Activated T-helper 1 cell treated with anti-CD3 and anti-CD28 coated beads, Interleukin-12 subunit alpha, Interleukin-12 subunit beta, Interleukin-2, Interleukin-4 antibody, amounts not matched to agents 30 ng/mL and 10 ng/mL and 1 ng/mL, durations not matched to agents 14 hours and 24 hours and 36 hours (primary cell): ENCODE measurements at regions not wholly inside any gene's neighbourhood (a gene's known extent, or its start where the extent isn't known, plus 50 kb on each side); places are given as distances from the start of the nearest gene placed in this dataset.

Source experiments
- DNase-seq: peaks from one replicate; pipeline ENCODE4 v3.0.0; 2021; ENCODE audit warnings: low spot score
- H3K27ac Mint-ChIP-seq: one replicate; pipeline ENCODE4 v1.8.0; 2021; ENCODE audit warnings: mild to moderate bottlenecking, mixed read lengths
- H3K27me3 Mint-ChIP-seq: one replicate; pipeline ENCODE4 v1.8.0; 2022; ENCODE audit warnings: mild to moderate bottlenecking, moderate library complexity, mixed read lengths; ENCODE audit not compliant: insufficient read depth
- H3K36me3 Mint-ChIP-seq: one replicate; pipeline ENCODE4 v1.8.0; 2021; ENCODE audit warnings: low read depth, mixed read lengths
- H3K4me1 Mint-ChIP-seq: one replicate; pipeline ENCODE4 v1.8.0; 2021; ENCODE audit warnings: low read depth, mixed read lengths
- H3K4me3 Mint-ChIP-seq: one replicate; pipeline ENCODE4 v1.8.0; 2021; ENCODE audit warnings: mild to moderate bottlenecking, moderate library complexity, mixed read lengths
- H3K9me3 Mint-ChIP-seq: one replicate; pipeline ENCODE4 v1.8.0; 2021; ENCODE audit warnings: mixed read lengths
- intact Hi-C: fragments of 100-400 bp; cut with micrococcal nuclease; formaldehyde crosslinking; loops from one replicate; pipeline ENCODE4 v1.15.1; 2024

- H3K9me3 Mint-ChIP-seq: no peaks in the 10 kb centered on the region
- intact Hi-C loops: no loop called here
- H3K27me3 Mint-ChIP-seq: no peaks in the 10 kb centered on the region
- no peaks in the 10 kb centered on the region for H3K36me3 Mint-ChIP-seq
- H3K4me3 Mint-ChIP-seq: no peak overlapping the region
- no peaks in the 10 kb centered on the region for H3K4me1 Mint-ChIP-seq
- no peak for DNase-seq
- no peak overlapping the region for H3K27ac Mint-ChIP-seq
Measured at GRCh38 chr6:119894811-119895210, 545.2 kb upstream of the MAN1A1 start.

GRCh38 chr6:119891644-119892043 is 542.1 kb upstream of the MAN1A1 start:
- intact Hi-C loops: no loop called here
- H3K9me3 Mint-ChIP-seq: no peaks in the 10 kb centered on the region
- no peak for DNase-seq
- no peak overlapping the region for H3K4me3 Mint-ChIP-seq
- H3K36me3 Mint-ChIP-seq: no peaks in the 10 kb centered on the region
- no peaks in the 10 kb centered on the region for H3K4me1 Mint-ChIP-seq
- no peaks in the 10 kb centered on the region for H3K27me3 Mint-ChIP-seq
- no peak overlapping the region for H3K27ac Mint-ChIP-seq

GRCh38 chr6:119891206-119891605 is 541.6 kb upstream of the MAN1A1 start:
- H3K36me3 Mint-ChIP-seq: no peaks in the 10 kb centered on the region
- no peak for DNase-seq
- H3K27me3 Mint-ChIP-seq: no peaks in the 10 kb centered on the region
- H3K9me3 Mint-ChIP-seq: no peaks in the 10 kb centered on the region
- no peaks in the 10 kb centered on the region for H3K4me1 Mint-ChIP-seq
- no peak overlapping the region for H3K27ac Mint-ChIP-seq
- H3K4me3 Mint-ChIP-seq: no peak overlapping the region
- intact Hi-C loops: no loop called here

GRCh38 chr6:119890470-119890869 is 540.9 kb upstream of the MAN1A1 start:
- Mint-ChIP-seq H3K4me3 (no peak overlapping the region), H3K9me3 (no peaks in the 10 kb centered on the region), H3K36me3 (no peaks in the 10 kb centered on the region), H3K4me1 (no peaks in the 10 kb centered on the region), H3K27me3 (no peaks in the 10 kb centered on the region), H3K27ac (no peak overlapping the region)
- DNase-seq: no peak
- intact Hi-C loops: no loop called here

- H3K27me3 Mint-ChIP-seq: no peaks in the 10 kb centered on the region
- intact Hi-C loops: no loop called here
- no peaks in the 10 kb centered on the region for H3K9me3 Mint-ChIP-seq
Measured at GRCh38 chr6:119887666-119888065, 538.1 kb upstream of the MAN1A1 start.

GRCh38 chr6:119881416-119881815 is 531.9 kb upstream of the MAN1A1 start:
- H3K4me1 Mint-ChIP-seq: no peaks in the 10 kb centered on the region
- no peak overlapping the region for H3K27ac Mint-ChIP-seq
- DNase-seq: no peak
- intact Hi-C loops: no loop called here
- no peaks in the 10 kb centered on the region for H3K27me3 Mint-ChIP-seq
- no peak overlapping the region for H3K4me3 Mint-ChIP-seq
- H3K36me3 Mint-ChIP-seq: no peaks in the 10 kb centered on the region
- H3K9me3 Mint-ChIP-seq: no peaks in the 10 kb centered on the region

More at GRCh38 chr6:119887666-119888065, 538.1 kb upstream of the MAN1A1 start:
- Mint-ChIP-seq H3K4me1 (no peaks in the 10 kb centered on the region), H3K4me3 (no peak overlapping the region), H3K27ac (no peak overlapping the region), H3K36me3 (no peaks in the 10 kb centered on the region)
- no peak for DNase-seq

- DNase-seq: no peak
- H3K9me3 Mint-ChIP-seq: no peaks in the 10 kb centered on the region
- no peak overlapping the region for H3K27ac Mint-ChIP-seq
- peaks cover 1% of the 10 kb centered on the region for H3K27me3 Mint-ChIP-seq
- H3K4me1 Mint-ChIP-seq: no peaks in the 10 kb centered on the region
- H3K36me3 Mint-ChIP-seq: no peaks in the 10 kb centered on the region
- intact Hi-C loops: no loop called here
- H3K4me3 Mint-ChIP-seq: no peak overlapping the region
Measured at GRCh38 chr6:119880840-119881239, 531.3 kb upstream of the MAN1A1 start.

GRCh38 chr6:119879731-119880130 is 530.2 kb upstream of the MAN1A1 start:
- Mint-ChIP-seq H3K9me3 (no peaks in the 10 kb centered on the region), H3K4me3 (no peak overlapping the region), H3K4me1 (no peaks in the 10 kb centered on the region), H3K27me3 (peaks cover 3% of the 10 kb centered on the region), H3K36me3 (no peaks in the 10 kb centered on the region), H3K27ac (no peak overlapping the region)
- DNase-seq: no peak
- intact Hi-C loops: no loop called here

- Mint-ChIP-seq H3K4me3 (no peak overlapping the region), H3K4me1 (no peaks in the 10 kb centered on the region), H3K27ac (no peak overlapping the region), H3K27me3 (peaks cover 3% of the 10 kb centered on the region), H3K9me3 (no peaks in the 10 kb centered on the region), H3K36me3 (no peaks in the 10 kb centered on the region)
- intact Hi-C loops: no loop called here
- no peak for DNase-seq
Measured at GRCh38 chr6:119874381-119874780, 524.8 kb upstream of the MAN1A1 start.

GRCh38 chr6:119873107-119873506 is 523.5 kb upstream of the MAN1A1 start:
- intact Hi-C loops: no loop called here

GRCh38 chr6:119871520-119871919 is 522.0 kb upstream of the MAN1A1 start:
- DNase-seq: no peak
- H3K4me1 Mint-ChIP-seq: no peaks in the 10 kb centered on the region
- H3K9me3 Mint-ChIP-seq: no peaks in the 10 kb centered on the region
- H3K27ac Mint-ChIP-seq: no peak overlapping the region
- H3K27me3 Mint-ChIP-seq: peaks cover 5% of the 10 kb centered on the region
- no peaks in the 10 kb centered on the region for H3K36me3 Mint-ChIP-seq
- intact Hi-C loops: no loop called here
- no peak overlapping the region for H3K4me3 Mint-ChIP-seq

More at GRCh38 chr6:119873107-119873506, 523.5 kb upstream of the MAN1A1 start:
- no peak overlapping the region for H3K4me3 Mint-ChIP-seq
- H3K36me3 Mint-ChIP-seq: no peaks in the 10 kb centered on the region
- no peaks in the 10 kb centered on the region for H3K4me1 Mint-ChIP-seq
- no peak for DNase-seq
- H3K27ac Mint-ChIP-seq: no peak overlapping the region
- H3K9me3 Mint-ChIP-seq: no peaks in the 10 kb centered on the region
- H3K27me3 Mint-ChIP-seq: peaks cover 3% of the 10 kb centered on the region

- intact Hi-C loops: no loop called here
- no peak for DNase-seq
- Mint-ChIP-seq H3K4me3 (no peak overlapping the region), H3K27me3 (peaks cover 4% of the 10 kb centered on the region), H3K4me1 (no peaks in the 10 kb centered on the region), H3K9me3 (no peaks in the 10 kb centered on the region), H3K36me3 (no peaks in the 10 kb centered on the region), H3K27ac (no peak overlapping the region)
Measured at GRCh38 chr6:119865466-119866350, 516.1 kb upstream of the MAN1A1 start.

GRCh38 chr6:119862719-119863118 is 513.2 kb upstream of the MAN1A1 start:
- H3K4me1 Mint-ChIP-seq: no peaks in the 10 kb centered on the region
- DNase-seq: no peak
- H3K4me3 Mint-ChIP-seq: no peak overlapping the region
- peaks cover 9% of the 10 kb centered on the region for H3K27me3 Mint-ChIP-seq
- no peaks in the 10 kb centered on the region for H3K36me3 Mint-ChIP-seq
- no peaks in the 10 kb centered on the region for H3K9me3 Mint-ChIP-seq
- intact Hi-C loops: no loop called here
- no peak overlapping the region for H3K27ac Mint-ChIP-seq
